NT2/D1 (cell line): ENCODE measurements at regions not wholly inside any gene's neighbourhood (a gene's known extent, or its start where the extent isn't known, plus 50 kb on each side); places are given as distances from the start of the nearest gene placed in this dataset.

Source experiments
- SUZ12 ChIP-seq: IDR thresholded peaks from 2 replicates; pipeline ENCODE4 v1.6.1; 2011; ENCODE audit not compliant: insufficient read length, insufficient read depth; ENCODE audit errors: extremely low read depth
- ZNF274 ChIP-seq: IDR thresholded peaks from 2 replicates; pipeline ENCODE4 v1.6.1; 2011; ENCODE audit warnings: mild to moderate bottlenecking, low read depth, low read length

DNA sequence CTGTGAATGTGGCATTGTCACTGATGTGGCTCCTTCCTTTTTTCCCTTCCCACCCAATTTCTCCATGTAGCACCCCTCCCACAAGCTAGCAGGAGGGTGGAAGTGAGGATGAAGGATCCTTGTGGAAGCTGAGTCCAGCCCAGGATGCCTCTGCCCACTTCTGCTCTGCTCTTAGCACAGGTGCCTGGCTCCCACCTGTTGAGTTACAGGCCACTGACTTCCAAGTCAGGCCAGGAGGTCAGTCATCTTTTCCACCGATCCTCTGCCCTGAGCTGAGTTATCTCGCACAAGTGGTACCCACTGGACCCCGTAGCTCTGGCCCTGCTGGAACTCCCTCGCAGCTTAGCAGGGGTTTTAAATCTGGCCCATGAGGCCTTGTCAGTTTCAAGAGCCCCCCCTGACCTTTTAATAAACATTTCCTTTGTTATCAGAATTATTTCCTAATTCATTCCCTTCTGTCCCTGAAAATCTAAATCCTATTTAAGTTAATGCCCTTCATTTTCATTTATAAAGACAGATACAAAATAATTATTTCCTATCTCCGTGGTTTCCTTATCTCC is 125.3 kb upstream of the CADM1 start:
- no peak for TF ChIP-seq ZNF274
- TF ChIP-seq SUZ12, result no peak
